ENCODE measurements at regions not wholly inside any gene's neighbourhood (a gene's known extent, or its start where the extent isn't known, plus 50 kb on each side); places are given as distances from the start of the nearest gene placed in this dataset.
A peak's percentile ranks its signal among the peaks of the same experiment; 100 is the strongest.

- Histone ChIP-seq H3K27ac (no peak overlapping the region), H3K9me3 (no peaks in the 10 kb centered on the region), H3K4me1 (no peaks in the 10 kb centered on the region), H3K36me3 (no peaks in the 10 kb centered on the region), H3K27me3 (no peaks in the 10 kb centered on the region), H3K4me3 (no peak overlapping the region)
- intact Hi-C loops (cut with DNase I) = no loop called here
- ATAC-seq (peak in 2 of 4 donors; percentile 26 to 46), DNase-seq (no peak)
- TF ChIP-seq POLR2A (IDR thresholded peaks at IDR 0.05) (no peak), CTCF (IDR thresholded peaks at IDR 0.05) (no peak)
- WGBS (ENCODE audit: insufficient coverage, low coverage, low lambda C conversion rate, missing lambda C conversion rate) = 54% methylated on average over 1 of the region's 1 CpG
Measured at GRCh38 chr6:101001607-101002006, 120.5 kb upstream of the ASCC3 start.

DNA sequence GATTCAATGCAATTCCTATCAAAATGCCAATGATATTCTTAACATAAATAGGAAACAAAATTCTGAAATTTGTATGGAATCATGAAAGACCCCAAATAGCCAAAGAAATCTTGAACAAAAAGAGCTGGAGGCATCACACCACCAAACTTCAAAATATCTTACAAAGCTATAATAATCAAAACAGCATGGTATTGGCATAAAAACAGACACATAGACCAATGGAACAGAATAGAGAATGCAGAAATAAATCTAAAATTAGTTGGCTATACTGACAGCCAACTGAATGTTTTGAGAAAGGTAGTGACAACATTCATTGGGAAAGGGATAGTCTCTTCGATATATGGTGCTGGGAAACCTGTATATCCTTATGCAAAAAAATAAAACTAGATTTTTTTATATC lies 121.9 kb upstream of the ASCC3 start:
- DNase-seq (no peak), ATAC-seq (no peak)
- H3K9me3 ChIP-seq = no peaks in the 10 kb centered on the region
- H3K27ac ChIP-seq = no peak overlapping the region
- H3K27me3 ChIP-seq = no peaks in the 10 kb centered on the region
- 93% methylated on average over 1 of the region's 1 CpG for WGBS (ENCODE audit: insufficient coverage, low coverage, low lambda C conversion rate, missing lambda C conversion rate)
- H3K4me1 ChIP-seq = no peaks in the 10 kb centered on the region
- H3K4me3 ChIP-seq = no peak overlapping the region
- no peak for TF ChIP-seq POLR2A (IDR thresholded peaks at IDR 0.05)
- no peak for TF ChIP-seq CTCF (IDR thresholded peaks at IDR 0.05)
- no peaks in the 10 kb centered on the region for H3K36me3 ChIP-seq
- intact Hi-C loops (cut with DNase I) = no loop called here

DNA sequence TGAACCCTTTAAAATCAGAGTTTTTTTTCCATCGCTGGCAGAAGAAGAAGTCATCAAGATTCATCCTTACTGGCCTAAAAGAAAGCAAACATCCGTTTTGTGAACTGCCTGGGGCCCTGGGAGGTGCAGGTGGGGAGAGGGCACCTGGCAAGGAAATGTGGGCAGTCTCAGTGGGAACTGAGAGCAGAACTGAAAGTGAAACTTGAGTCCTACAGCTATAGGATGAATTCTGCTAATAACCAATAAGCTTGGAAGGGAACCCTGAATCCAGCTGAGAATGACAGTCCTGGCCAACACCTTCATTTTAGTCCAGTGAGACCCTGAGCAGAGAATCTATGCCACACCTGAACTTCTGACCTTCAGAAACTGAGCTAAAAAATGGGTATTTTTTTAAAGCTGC lies 130.1 kb upstream of the ASCC3 start:
- intact Hi-C loops (cut with DNase I) = no loop called here
- Histone ChIP-seq H3K9me3 (no peaks in the 10 kb centered on the region), H3K36me3 (no peaks in the 10 kb centered on the region), H3K27me3 (no peaks in the 10 kb centered on the region), H3K4me1 (peaks cover 0 to 16% (median 3%) of the 10 kb centered on the region in 4 donors), H3K27ac (no peak overlapping the region), H3K4me3 (no peak overlapping the region)
- no peak for DNase-seq
- ATAC-seq = peak; percentile 51 to 71 (median 64)
- TF ChIP-seq POLR2A (IDR thresholded peaks at IDR 0.05) = no peak
- 17% methylated on average over 2 of the region's 2 CpGs for WGBS (ENCODE audit: insufficient coverage, low coverage, low lambda C conversion rate, missing lambda C conversion rate)

DNA sequence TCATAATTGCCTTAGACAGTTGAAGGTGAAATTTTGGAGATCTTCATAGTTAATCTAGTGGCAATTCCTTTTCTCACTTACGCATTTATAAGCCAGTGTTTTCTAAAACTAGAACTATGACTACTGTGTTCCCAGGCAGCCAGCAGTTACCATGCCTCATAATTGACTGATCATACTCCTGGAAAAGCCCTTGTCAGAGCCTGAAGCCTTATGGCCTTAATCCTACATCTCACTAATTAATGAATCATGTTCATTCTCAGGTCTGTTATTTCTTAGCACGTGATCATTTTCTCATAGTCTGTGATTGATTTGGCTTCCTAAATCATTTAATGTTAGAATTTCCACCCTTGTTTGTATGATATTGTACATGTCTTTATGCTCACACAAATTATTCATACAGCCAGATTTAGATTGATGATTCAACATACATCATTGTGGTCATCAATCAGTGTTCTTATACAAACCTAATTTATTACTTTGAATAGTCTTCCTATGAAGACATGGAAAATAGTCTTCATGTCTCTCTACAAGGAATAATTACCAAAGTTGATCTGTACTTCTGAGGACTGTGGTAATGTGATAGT lies 132.6 kb upstream of the ASCC3 start:
- H3K9me3 ChIP-seq = no peaks in the 10 kb centered on the region
- no peak overlapping the region for H3K4me3 ChIP-seq
- intact Hi-C loops (cut with DNase I) = no loop called here
- 73% methylated on average over 2 of the region's 2 CpGs for WGBS (ENCODE audit: insufficient coverage, low coverage, low lambda C conversion rate, missing lambda C conversion rate)
- H3K36me3 ChIP-seq = no peaks in the 10 kb centered on the region
- peaks cover 0 to 16% (median 3%) of the 10 kb centered on the region in 4 donors for H3K4me1 ChIP-seq
- no peak overlapping the region for H3K27ac ChIP-seq
- H3K27me3 ChIP-seq = no peaks in the 10 kb centered on the region
- no peak for DNase-seq
- no peak for ATAC-seq
- TF ChIP-seq CTCF (IDR thresholded peaks at IDR 0.05) (no peak), POLR2A (IDR thresholded peaks at IDR 0.05) (no peak)

DNA sequence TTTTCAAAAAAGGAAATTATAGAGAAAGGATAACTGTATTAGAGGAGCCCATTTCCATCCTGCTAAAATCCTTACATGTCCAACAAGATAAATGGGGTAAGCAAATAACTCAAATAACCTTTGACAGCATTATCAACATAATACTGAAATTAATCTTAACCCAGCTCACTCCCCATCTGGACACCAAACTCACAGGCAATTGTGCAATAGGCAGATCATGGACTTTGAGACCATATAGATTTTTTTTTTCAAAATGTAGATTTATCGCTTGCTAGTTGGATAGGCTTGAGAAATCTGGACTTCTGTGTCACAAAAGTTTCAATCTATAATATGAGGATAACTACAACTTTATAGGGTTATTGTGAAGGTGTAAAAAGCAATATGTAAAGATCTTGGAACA lies 134.4 kb upstream of the ASCC3 start:
- intact Hi-C loops (cut with DNase I) = no loop called here
- no peaks in the 10 kb centered on the region for H3K9me3 ChIP-seq
- no peaks in the 10 kb centered on the region for H3K27me3 ChIP-seq
- H3K4me1 ChIP-seq = peaks cover 0 to 16% (median 3%) of the 10 kb centered on the region in 4 donors
- no peak overlapping the region for H3K27ac ChIP-seq
- TF ChIP-seq CTCF (IDR thresholded peaks at IDR 0.05) = no peak
- TF ChIP-seq POLR2A (IDR thresholded peaks at IDR 0.05) = no peak
- peak overlapping the region in 1 of 3 donors; percentile 17 for H3K4me3 ChIP-seq
- no peak for DNase-seq
- ATAC-seq = peak; percentile 80 to 91 (median 86)
- WGBS (ENCODE audit: insufficient coverage, low coverage, low lambda C conversion rate, missing lambda C conversion rate) = 43% methylated on average over 1 of the region's 1 CpG
- no peaks in the 10 kb centered on the region for H3K36me3 ChIP-seq

Measured in right lobe of liver (tissue), 6 donors.